Ascending aorta (tissue), 2 donors: ENCODE measurements at regions not wholly inside any gene's neighbourhood (a gene's known extent, or its start where the extent isn't known, plus 50 kb on each side); places are given as distances from the start of the nearest gene placed in this dataset.

ENCODE experiments used
- DNase-seq, 2 donors: peaks; one replicate each; pipeline ENCODE4 v3.0.0-alpha.2; 2019; ENCODE audit warnings: low spot score in 2 of 2
- H3K27ac ChIP-seq, 2 donors: fragments of 200-600 bp; sonication (generic); one replicate each; pipeline ENCODE4 v1.5.1; 2016 to 2017; ENCODE audit warnings: mild to moderate bottlenecking in 1 of 2
- H3K27me3 ChIP-seq: fragments of 200-600 bp; sonication (generic); one replicate; pipeline ENCODE4 v1.5.1; 2017
- H3K36me3 ChIP-seq, 2 donors: fragments of 200-600 bp; sonication (generic); one replicate each; pipeline ENCODE4 v1.5.1; 2016
- H3K4me1 ChIP-seq, 2 donors: fragments of 200-600 bp; sonication (generic); one replicate each; pipeline ENCODE4 v1.5.1; 2016 to 2017; ENCODE audit warnings: mild to moderate bottlenecking in 1 of 2
- H3K4me3 ChIP-seq, 2 donors: fragments of 200-600 bp; sonication (generic); one replicate each; pipeline ENCODE4 v1.5.1; 2016 to 2017; ENCODE audit warnings: mild to moderate bottlenecking in 1 of 2
- H3K9me3 ChIP-seq, 2 donors: fragments of 200-600 bp; sonication (generic); one replicate each; pipeline ENCODE4 v1.5.1; 2016
- CTCF ChIP-seq, 3 experiments: fragments of 200-600 bp in 2 of 3; fragments of 450-650 bp in 1 of 3; sonication (generic) in 2 of 3; IDR thresholded peaks; one replicate each; pipeline ENCODE4 v1.5.1; 2016 to 2019; ENCODE audit warnings: antibody characterized with exemption in 3 of 3, mild to moderate bottlenecking in 1 of 3, moderate library complexity in 1 of 3
- intact Hi-C: fragments of 100-400 bp; cut with DNase I; formaldehyde crosslinking; loops from one replicate; pipeline ENCODE4 v1.15.1; 2023

- TF ChIP-seq CTCF (IDR thresholded peaks at IDR 0.05), result no peak
- Histone ChIP-seq H3K36me3 (no peaks in the 10 kb centered on the region), H3K9me3 (no peaks in the 10 kb centered on the region), H3K27ac (no peak overlapping the region), H3K27me3 (no peaks in the 10 kb centered on the region), H3K4me3 (no peak overlapping the region), H3K4me1 (peaks cover 0 to 29% of the 10 kb centered on the region in 2 donors)
- intact Hi-C loops, result no loop called here
- no peak for DNase-seq
These were observed 101.7 kb upstream of the UGP2 start for GRCh38 chr2:63740020-63740419.

GRCh38 chr2:63740943-63741342 lies 100.8 kb upstream of the UGP2 start:
- TF ChIP-seq CTCF (IDR thresholded peaks at IDR 0.05), result no peak
- H3K4me3 ChIP-seq, result no peak overlapping the region
- H3K9me3 ChIP-seq, result no peaks in the 10 kb centered on the region
- DNase-seq, result no peak
- H3K36me3 ChIP-seq, result no peaks in the 10 kb centered on the region
- peaks cover 0 to 26% of the 10 kb centered on the region in 2 donors for H3K4me1 ChIP-seq
- no peak overlapping the region for H3K27ac ChIP-seq
- no peaks in the 10 kb centered on the region for H3K27me3 ChIP-seq
- intact Hi-C loops, result no loop called here

- no peak overlapping the region for H3K27ac ChIP-seq
- no peak for DNase-seq
- H3K36me3 ChIP-seq, result no peaks in the 10 kb centered on the region
- intact Hi-C loops, result no loop called here
- peaks cover 0 to 19% of the 10 kb centered on the region in 2 donors for H3K4me1 ChIP-seq
- H3K9me3 ChIP-seq, result no peaks in the 10 kb centered on the region
- H3K27me3 ChIP-seq, result no peaks in the 10 kb centered on the region
- H3K4me3 ChIP-seq, result no peak overlapping the region
- no peak for TF ChIP-seq CTCF (IDR thresholded peaks at IDR 0.05)
These were observed 99.7 kb upstream of the UGP2 start for GRCh38 chr2:63741884-63742579.

GRCh38 chr2:63742580-63742976 lies 99.1 kb upstream of the UGP2 start:
- intact Hi-C loops, result no loop called here
- no peak overlapping the region for H3K4me3 ChIP-seq
- TF ChIP-seq CTCF (IDR thresholded peaks at IDR 0.05), result no peak
- no peak for DNase-seq
- H3K9me3 ChIP-seq, result no peaks in the 10 kb centered on the region
- H3K27ac ChIP-seq, result no peak overlapping the region
- no peaks in the 10 kb centered on the region for H3K27me3 ChIP-seq
- no peaks in the 10 kb centered on the region for H3K36me3 ChIP-seq
- peaks cover 0 to 14% of the 10 kb centered on the region in 2 donors for H3K4me1 ChIP-seq

- intact Hi-C loops, result no loop called here
- H3K9me3 ChIP-seq, result no peaks in the 10 kb centered on the region
- H3K4me3 ChIP-seq, result no peak overlapping the region
- DNase-seq, result no peak
- no peaks in the 10 kb centered on the region for H3K36me3 ChIP-seq
- no peak overlapping the region for H3K27ac ChIP-seq
- TF ChIP-seq CTCF (IDR thresholded peaks at IDR 0.05), result no peak
- peaks cover 0 to 12% of the 10 kb centered on the region in 2 donors for H3K4me1 ChIP-seq
- H3K27me3 ChIP-seq, result no peaks in the 10 kb centered on the region
These were observed 98.3 kb upstream of the UGP2 start for GRCh38 chr2:63743170-63743981.
